GM18909 (cell line): ENCODE measurements at regions not wholly inside any gene's neighbourhood (a gene's known extent, or its start where the extent isn't known, plus 50 kb on each side); places are given as distances from the start of the nearest gene placed in this dataset.
"Not testable (repeated sequence)": the region's sequence is repeated elsewhere in the genome, so short reads cannot be mapped to it uniquely, and the experiment has no call there.

Experiments used
- ATAC-seq: cut with Tn5 transposase; IDR thresholded peaks from one replicate; pipeline ENCODE4 v1.9.1; 2021; ENCODE audit warnings: mild to moderate bottlenecking; ENCODE audit not compliant: unreplicated experiment, poor library complexity

GRCh38 chr11:130550150-130550549 is 101.7 kb downstream of the ADAMTS15 start:
- ATAC-seq, result no peak

DNA sequence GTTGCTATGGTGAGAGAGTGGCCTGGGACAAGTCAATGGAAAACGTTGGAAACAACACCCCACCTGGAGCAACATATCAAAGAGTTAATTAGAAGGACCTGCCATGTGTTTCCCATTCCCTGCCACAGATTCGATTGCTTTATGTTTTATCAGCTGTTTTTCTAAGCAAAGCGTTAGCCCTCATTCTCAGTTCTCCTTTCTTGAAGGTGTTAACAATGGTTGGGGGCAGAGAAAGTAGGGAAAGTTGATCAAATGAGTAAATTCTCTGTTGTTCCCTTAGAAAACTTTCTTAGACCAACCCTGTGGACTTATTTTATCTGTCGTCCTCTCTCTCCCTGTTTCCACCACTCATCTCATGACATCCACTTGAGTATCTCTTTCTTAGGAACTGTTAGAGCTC is 102.5 kb downstream of the ADAMTS15 start:
- no peak for ATAC-seq

DNA sequence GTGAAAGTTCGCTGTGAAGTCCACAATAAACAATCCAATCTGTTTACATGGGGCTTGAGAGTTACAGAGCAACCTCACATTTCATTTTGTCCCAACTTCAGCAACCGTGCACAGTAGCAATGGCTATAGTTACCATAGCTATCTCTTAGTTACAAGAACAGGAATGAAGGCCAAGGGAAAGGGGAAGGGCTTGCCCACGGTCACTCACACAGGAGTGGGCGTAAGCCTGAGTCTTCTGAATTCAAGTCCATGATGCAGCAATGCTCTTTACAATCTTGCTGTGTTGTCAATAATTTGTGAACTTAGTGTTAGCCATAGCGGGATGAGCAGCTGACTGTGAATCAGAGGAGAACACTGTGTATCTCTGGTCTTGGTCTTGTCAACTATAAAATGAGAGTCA is 102.9 kb downstream of the ADAMTS15 start:
- ATAC-seq, result no peak

DNA sequence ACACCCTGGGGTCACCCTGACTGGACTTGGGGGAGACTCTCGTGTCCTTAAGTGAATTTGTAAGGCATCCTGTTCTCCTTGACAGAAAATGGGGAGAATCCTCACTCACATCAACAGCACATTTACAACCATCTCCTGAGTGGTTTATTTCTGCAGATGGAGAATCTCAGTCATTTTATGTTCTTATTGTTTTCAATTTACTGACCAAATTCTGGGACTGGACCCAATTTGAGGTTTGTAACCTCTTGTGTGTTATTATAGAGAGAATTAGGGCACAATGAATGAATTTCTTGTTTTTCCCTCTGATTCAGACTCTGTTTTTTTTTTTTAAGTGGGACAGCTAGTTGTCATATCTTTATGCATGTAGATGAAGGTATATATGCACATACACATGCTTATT is 104.9 kb downstream of the ADAMTS15 start:
- no peak for ATAC-seq

DNA sequence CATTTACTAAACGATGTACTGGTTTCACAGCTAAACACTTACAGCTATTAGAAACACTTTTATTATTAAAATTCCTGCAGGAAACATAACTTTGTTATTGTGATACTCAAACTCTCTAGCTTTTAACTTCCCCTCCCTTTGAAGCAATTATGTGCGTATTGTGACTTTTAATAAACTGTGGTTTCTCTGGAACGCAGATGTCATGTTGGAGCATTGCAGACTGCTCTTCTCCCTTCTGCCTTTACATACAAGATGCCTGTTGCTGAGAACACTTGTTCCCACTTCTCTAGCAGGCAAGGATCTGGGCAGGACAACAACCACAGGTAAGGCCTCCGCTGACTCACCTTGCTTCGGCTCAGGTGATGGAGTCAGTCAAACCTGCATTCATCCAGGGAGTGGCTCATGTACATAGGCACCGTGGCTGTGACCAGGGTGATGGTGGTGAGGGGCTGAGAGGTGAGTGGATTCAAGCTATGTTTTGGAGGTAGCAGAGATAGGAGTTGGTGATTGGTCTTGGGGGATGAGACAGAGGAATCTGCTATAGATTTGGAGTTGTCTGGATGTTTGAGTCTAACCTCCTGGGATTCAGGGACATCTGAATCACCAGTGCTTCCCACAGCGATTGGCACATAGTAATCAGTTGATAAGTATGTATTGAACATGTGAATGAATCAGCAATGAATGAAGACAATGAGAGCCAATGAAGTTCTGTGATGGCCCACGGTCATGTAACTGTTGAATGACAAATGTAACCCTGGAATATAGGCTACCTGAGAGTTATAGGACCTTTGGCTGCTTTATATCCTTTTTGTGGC is 106.0 kb downstream of the ADAMTS15 start:
- ATAC-seq, result no peak

- ATAC-seq, result no peak
Observed at GRCh38 chr11:130555251-130555841, 106.9 kb downstream of the ADAMTS15 start.

- ATAC-seq, result no peak
Observed at GRCh38 chr11:130560000-130560780, 111.7 kb downstream of the ADAMTS15 start.

- no peak for ATAC-seq
Observed at GRCh38 chr11:130560781-130561109, 112.3 kb downstream of the ADAMTS15 start.

GRCh38 chr11:130561441-130561881 is 113.0 kb downstream of the ADAMTS15 start:
- ATAC-seq, result no peak

DNA sequence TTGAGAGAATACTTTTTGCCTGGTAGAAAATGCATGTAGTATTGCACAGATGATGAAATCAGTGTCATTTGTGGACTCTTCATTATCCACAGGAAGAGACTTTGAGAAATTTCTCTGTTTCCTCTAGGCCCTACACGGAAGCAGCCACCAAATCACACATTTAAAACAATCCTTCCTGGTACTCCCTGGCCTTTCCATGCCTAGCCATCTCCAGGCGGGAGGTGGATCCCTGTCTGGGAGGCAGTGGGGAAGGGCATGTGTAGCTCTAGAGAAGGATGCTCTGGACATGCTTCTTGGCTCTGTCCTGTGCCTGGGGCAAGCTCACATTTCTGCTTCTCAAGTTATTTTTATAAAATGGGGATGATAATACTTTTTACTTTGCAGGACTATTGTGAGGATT is 114.1 kb downstream of the ADAMTS15 start:
- no peak for ATAC-seq

- ATAC-seq, result not testable (repeated sequence)
Observed at GRCh38 chr11:130566360-130566759, 117.9 kb downstream of the ADAMTS15 start.

DNA sequence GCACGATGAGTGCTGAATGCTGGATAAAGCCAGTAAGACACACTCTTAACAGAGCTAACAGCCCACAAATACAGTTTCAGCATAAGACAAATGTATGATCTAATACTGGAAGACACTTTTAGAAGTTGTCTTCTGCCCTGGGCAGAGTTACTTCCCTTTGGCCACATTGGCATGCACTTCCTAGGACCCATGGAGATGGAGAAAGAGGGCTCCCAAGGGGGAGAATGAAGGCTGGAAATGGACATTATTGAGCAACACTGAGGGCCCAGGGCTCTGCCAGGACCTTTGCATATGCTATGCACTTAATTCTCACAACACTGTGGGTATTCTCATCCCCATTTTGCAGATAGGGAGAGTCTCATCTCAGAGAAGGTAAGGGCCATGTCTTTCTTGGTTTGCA is 123.1 kb downstream of the ADAMTS15 start:
- ATAC-seq, result no peak

DNA sequence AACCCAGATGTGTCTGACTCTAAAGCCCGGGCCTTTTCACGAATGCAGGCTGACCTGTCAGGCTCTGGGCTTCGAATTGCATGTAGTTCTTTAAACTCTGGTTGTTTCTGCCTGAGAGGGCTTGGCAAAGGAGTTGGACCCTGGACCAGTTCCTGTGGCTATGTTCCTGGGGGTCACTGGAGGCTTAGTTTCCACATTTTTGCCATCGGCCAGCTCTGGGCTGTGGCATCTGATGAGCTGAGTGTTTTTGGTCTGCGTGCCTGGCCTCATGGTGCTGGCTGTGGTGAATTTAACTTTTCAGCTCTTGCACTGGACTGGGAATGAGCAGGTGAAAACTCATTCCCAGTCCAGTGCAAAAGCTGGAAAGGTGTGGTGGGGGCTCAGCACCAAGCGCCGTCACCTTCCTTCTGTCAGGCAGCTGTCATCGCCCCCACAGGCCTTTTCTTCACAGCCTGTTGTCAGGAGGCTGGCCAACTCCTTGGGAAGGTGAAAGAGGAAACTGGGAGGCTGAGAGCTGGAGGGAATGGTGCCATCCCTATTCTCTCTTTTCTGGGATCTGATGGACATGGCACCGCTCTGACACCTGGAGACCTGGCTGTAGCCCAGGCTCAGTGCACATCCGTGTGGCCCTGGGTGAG is 123.6 kb downstream of the ADAMTS15 start:
- ATAC-seq, result no peak

DNA sequence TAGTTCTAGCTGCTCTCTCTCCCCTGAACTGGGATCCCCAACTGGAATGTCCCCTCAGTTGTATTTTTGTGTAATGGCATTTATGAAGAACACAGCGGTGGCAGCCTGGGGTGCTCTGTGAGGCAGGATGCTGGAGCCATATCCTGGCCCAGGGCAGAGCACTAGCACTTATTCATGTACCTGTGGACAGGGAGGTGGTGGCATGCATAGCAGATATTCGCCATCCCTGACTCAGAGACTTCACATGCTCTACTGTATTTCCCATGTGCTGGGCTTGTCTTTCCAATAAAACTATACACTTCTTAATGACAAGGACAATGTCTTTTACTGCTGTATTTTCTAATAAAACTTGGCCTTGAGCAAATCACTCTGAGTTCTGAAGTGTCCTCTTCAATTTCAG is 125.3 kb downstream of the ADAMTS15 start:
- ATAC-seq, result no peak

DNA sequence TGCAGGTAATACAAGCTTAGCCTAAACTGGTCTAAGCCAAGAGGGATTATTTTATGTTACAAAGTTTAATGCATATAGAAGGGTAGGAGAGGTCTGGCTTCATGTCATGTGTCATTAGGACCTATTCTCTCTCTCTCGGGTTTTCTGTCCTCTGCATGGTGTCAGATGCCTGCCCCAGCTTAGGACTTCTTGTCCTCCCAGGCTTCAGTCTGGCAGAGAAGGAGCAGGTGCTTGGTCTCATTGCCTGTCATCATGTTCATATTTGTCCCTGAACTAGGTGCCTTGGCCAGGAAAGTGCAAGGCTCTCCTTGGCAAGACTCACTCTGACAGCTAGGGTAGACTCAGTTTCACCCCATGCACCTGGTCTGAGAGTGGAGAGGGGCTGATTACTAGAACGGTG is 126.3 kb downstream of the ADAMTS15 start:
- ATAC-seq, result no peak

GRCh38 chr11:130576146-130576545 is 127.7 kb downstream of the ADAMTS15 start:
- ATAC-seq, result no peak

- ATAC-seq, result no peak
Observed at GRCh38 chr11:130578738-130579368, 130.4 kb downstream of the ADAMTS15 start.

GRCh38 chr11:130580372-130580771 is 131.9 kb downstream of the ADAMTS15 start:
- no peak for ATAC-seq

- ATAC-seq, result no peak
Observed at GRCh38 chr11:130580891-130581492, 132.5 kb downstream of the ADAMTS15 start.

GRCh38 chr11:130581646-130582045 is 133.2 kb downstream of the ADAMTS15 start:
- ATAC-seq, result no peak
